K562 (cell line): ENCODE measurements at regions not wholly inside any gene's neighbourhood (a gene's known extent, or its start where the extent isn't known, plus 50 kb on each side); places are given as distances from the start of the nearest gene placed in this dataset.

Experiments
- ESRRA ChIP-seq: fragments of 450-650 bp; IDR thresholded peaks from 2 replicates; pipeline ENCODE4 v1.6.1; 2014; ENCODE audit warnings: low read depth, mild to moderate bottlenecking, moderate library complexity, borderline replicate concordance
- HDAC8 ChIP-seq: fragments of 450-650 bp; IDR thresholded peaks from 2 replicates; pipeline ENCODE4 v1.6.1; 2016; ENCODE audit warnings: mild to moderate bottlenecking, missing genetic modification characterization, moderate library complexity, missing compliant biosample characterization
- KLF13 ChIP-seq: fragments of 450-650 bp; IDR thresholded peaks from 2 replicates; pipeline ENCODE4 v1.6.1; 2016; ENCODE audit warnings: missing genetic modification characterization, low read depth, mild to moderate bottlenecking, missing compliant biosample characterization, moderate library complexity, borderline replicate concordance
- POLR2A ChIP-seq: fragments of 450-650 bp; conservative IDR thresholded peaks from 2 replicates; pipeline ENCODE4 v1.6.1; 2016
- SMARCA4 ChIP-seq: fragments of 450-650 bp; IDR thresholded peaks from 2 replicates; pipeline ENCODE4 v1.6.1; 2016
- ZBTB33 ChIP-seq: sonication (generic); formaldehyde crosslinking; IDR thresholded peaks from 2 replicates; pipeline ENCODE4 v1.8.1; 2023; ENCODE audit warnings: mild to moderate bottlenecking, missing genetic modification reagents
- TF ChIP-seq, protein P1 (sequence below), 3 experiments: IDR thresholded peaks in 2 of 3; conservative IDR thresholded peaks in 1 of 3; 2 replicates each; pipeline ENCODE4 v1.5.1; 2011 to 2012; ENCODE audit warnings: low read length in 3 of 3, mild to moderate bottlenecking in 3 of 3, control low read depth in 2 of 3, improper control_type of control experiment in 1 of 3, inconsistent platforms in 1 of 3, low read depth in 1 of 3, mixed read lengths in 1 of 3, moderate library complexity in 1 of 3; ENCODE audit not compliant: insufficient read depth in 2 of 3
- TF ChIP-seq, protein P2 (sequence below): fragments of 250-450 bp; sonication (Bioruptor Pico); IDR thresholded peaks from 2 replicates; pipeline ENCODE4 v1.4.0; 2020

- TF ChIP-seq POLR2A (no peak), SMARCA4 (no peak), ESRRA (no peak), HDAC8 (tag) (no peak), ZBTB33 (CRISPR knock-in tag) (no peak), KLF13 (no peak)
- TF ChIP-seq, protein P1, sequence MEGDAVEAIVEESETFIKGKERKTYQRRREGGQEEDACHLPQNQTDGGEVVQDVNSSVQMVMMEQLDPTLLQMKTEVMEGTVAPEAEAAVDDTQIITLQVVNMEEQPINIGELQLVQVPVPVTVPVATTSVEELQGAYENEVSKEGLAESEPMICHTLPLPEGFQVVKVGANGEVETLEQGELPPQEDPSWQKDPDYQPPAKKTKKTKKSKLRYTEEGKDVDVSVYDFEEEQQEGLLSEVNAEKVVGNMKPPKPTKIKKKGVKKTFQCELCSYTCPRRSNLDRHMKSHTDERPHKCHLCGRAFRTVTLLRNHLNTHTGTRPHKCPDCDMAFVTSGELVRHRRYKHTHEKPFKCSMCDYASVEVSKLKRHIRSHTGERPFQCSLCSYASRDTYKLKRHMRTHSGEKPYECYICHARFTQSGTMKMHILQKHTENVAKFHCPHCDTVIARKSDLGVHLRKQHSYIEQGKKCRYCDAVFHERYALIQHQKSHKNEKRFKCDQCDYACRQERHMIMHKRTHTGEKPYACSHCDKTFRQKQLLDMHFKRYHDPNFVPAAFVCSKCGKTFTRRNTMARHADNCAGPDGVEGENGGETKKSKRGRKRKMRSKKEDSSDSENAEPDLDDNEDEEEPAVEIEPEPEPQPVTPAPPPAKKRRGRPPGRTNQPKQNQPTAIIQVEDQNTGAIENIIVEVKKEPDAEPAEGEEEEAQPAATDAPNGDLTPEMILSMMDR (IDR thresholded peaks at IDR 0.05 in 2 of 3, conservative IDR thresholded peaks at IDR 0.05 in 1 of 3; ENCODE audit: insufficient read depth in 2 of 3, low read depth in 1 of 3, low read length in 3 of 3) = no peak
- TF ChIP-seq, protein P2, sequence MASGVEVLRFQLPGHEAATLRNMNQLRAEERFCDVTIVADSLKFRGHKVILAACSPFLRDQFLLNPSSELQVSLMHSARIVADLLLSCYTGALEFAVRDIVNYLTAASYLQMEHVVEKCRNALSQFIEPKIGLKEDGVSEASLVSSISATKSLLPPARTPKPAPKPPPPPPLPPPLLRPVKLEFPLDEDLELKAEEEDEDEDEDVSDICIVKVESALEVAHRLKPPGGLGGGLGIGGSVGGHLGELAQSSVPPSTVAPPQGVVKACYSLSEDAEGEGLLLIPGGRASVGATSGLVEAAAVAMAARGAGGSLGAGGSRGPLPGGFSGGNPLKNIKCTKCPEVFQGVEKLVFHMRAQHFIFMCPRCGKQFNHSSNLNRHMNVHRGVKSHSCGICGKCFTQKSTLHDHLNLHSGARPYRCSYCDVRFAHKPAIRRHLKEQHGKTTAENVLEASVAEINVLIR (CRISPR knock-in tag) = no peak
These were observed 567.3 kb upstream of the CXADR start for GRCh38 chr21:16945580-16945979.
